H1 (cell line): ENCODE measurements at regions not wholly inside any gene's neighbourhood (a gene's known extent, or its start where the extent isn't known, plus 50 kb on each side); places are given as distances from the start of the nearest gene placed in this dataset.

Experiments used
- CHD1 ChIP-seq: IDR thresholded peaks from 2 replicates; pipeline ENCODE4 v1.6.1; 2012; ENCODE audit warnings: low read depth, low read length, improper control_type of control experiment
- EZH2 ChIP-seq: fragments of 200-600 bp; sonication (generic); IDR thresholded peaks from 2 replicates; pipeline ENCODE4 v1.7.1; 2012; ENCODE audit warnings: low read depth, mild to moderate bottlenecking, moderate library complexity, low read length, inconsistent platforms; ENCODE audit not compliant: severe bottlenecking
- POLR2A ChIP-seq, 2 experiments: IDR thresholded peaks; 1 replicate in 1 of 2; 2 replicates in 1 of 2; pipeline ENCODE4 v1.6.1; 2011; ENCODE audit warnings: low read depth in 2 of 2, low read length in 2 of 2, mild to moderate bottlenecking in 2 of 2; ENCODE audit errors: control extremely low read depth in 1 of 2
- TCF12 ChIP-seq: IDR thresholded peaks from 2 replicates; pipeline ENCODE4 v1.6.1; 2011; ENCODE audit warnings: low read depth, mild to moderate bottlenecking, low read length

DNA sequence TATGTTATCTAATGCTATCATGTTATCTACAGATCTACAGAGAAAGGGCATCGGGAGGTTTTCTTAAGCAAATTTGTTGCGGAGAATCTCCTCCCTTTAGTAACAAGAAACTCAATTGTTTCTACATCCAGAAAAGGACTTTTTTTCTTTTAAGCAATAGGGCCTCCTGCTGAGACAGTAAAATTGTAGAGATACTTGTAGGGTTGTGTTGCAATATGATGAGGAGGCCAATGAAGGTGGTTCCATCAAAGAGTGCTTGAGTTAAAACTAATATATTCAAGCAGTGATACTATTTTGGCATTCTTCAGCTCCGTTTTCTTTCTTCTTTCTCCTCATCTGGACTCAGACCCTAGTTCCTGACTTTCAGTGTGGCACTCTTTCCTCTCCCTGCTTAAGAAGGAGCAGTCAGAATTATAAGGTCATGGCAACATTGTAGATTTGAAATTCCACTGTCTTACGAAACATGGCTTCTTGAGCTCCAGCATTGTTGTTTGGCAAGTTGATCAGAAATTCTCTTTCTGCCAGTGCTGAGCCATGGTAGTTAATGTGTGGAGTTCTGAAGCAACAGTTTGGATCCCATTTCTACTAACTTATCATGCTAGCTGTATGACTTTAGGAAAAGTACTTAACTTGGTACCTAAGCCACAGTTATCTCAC lies 202.0 kb upstream of the SLC14A2 start (continued):
- no peak for TF ChIP-seq TCF12
- no peak for TF ChIP-seq CHD1
- no peak for TF ChIP-seq POLR2A (IDR thresholded peaks at IDR 0.05; ENCODE audit: control extremely low read depth in 1 of 2, low read depth in 2 of 2, low read length in 2 of 2)
- no peak for TF ChIP-seq EZH2
